ENCODE measurements at regions not wholly inside any gene's neighbourhood (a gene's known extent, or its start where the extent isn't known, plus 50 kb on each side); places are given as distances from the start of the nearest gene placed in this dataset.
"Not testable (repeated sequence)": the region's sequence is repeated elsewhere in the genome, so short reads cannot be mapped to it uniquely, and the experiment has no call there.

DNA sequence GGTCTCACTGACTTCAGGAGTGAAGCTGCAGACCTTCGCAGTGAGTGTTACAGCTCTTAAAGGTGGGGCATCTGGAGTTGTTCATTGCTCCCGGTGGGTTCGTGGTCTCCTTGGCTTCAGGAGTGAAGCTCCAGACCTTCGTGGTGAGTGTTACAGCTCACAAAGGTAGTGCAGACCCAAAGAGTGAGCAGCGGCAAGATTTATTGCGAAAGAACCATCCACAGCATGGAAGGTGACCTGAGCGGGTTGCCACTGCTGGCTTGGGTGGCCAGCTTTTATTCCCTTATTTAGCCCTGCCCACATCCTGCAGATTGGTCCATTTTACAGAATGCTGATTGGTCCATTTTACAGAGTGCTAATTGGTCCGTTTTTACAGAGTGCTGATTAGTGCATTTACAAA lies 429.5 kb downstream of the RWDD3 start:
- POLR2A ChIA-PET; intact Hi-C loops (cut with micrococcal nuclease; ENCODE audit: unreplicated experiment); H3K9me3 ChIP-seq (ENCODE audit: low read length); H3K9ac ChIP-seq (ENCODE audit: insufficient read depth, low read depth, low read length); in situ Hi-C loops (cut with HindIII; ENCODE audit: extremely low pct_ligation_motif_present, low pct_unique_long_range_greater_than_20kb); H3K79me2 ChIP-seq (ENCODE audit: insufficient read depth, low read length); FAIRE-seq; H4K20me1 ChIP-seq (ENCODE audit: insufficient read depth, low read length); BruUV-seq (replicated peaks); DNase-seq (ENCODE audit: low spot score); ATAC-seq; H3K4me3 ChIP-seq (replicated peaks in 1 of 3; ENCODE audit: insufficient read depth in 1 of 3, low read depth in 2 of 3, low read length in 3 of 3); H3K36me3 ChIP-seq (replicated peaks in 1 of 2; ENCODE audit: control insufficient read depth in 1 of 2, insufficient read depth in 2 of 2, low read length in 2 of 2); H3K27ac ChIP-seq (ENCODE audit: extremely low read length, insufficient read depth, low read length); H3K4me1 ChIP-seq (ENCODE audit: insufficient read depth, low read length); H2AFZ ChIP-seq (ENCODE audit: low read length); CTCF ChIA-PET (ENCODE audit: low intra/inter-chr PET ratio, low total read pairs); H3K4me2 ChIP-seq (ENCODE audit: low read depth, low read length); H3K27me3 ChIP-seq (ENCODE audit: control insufficient read depth in 1 of 2, insufficient read depth in 2 of 2, low read length in 2 of 2): not testable (repeated sequence)
- 30% methylated on average over 6 of the region's 8 CpGs for WGBS (ENCODE audit: low lambda C conversion rate)
- peak; percentile 56 for TF ChIP-seq CEBPB (IDR thresholded peaks at IDR 0.05; ENCODE audit: borderline replicate concordance, low read depth, low read length)

DNA sequence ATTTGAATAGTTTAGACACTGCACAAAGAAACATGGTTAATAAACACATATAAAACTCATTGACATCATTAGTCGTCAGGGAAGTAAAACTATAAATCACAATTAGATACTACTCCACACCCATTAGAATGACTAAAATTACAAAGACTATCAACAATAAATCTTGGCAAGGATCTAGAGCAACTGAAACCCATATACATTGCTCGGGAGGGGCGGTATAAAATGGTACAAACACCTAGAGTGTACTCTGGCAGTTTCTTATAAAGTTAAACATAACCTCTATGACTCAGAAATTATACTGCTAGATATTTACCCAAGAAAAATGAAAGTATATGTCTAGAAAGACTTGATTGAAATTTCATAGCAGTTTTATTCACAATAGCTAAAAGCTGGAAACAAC lies 434.2 kb downstream of the RWDD3 start:
- no peaks in the 10 kb centered on the region for H3K79me2 ChIP-seq (ENCODE audit: insufficient read depth, low read length)
- H3K4me2 ChIP-seq (ENCODE audit: low read depth, low read length) = no peak overlapping the region
- TF ChIP-seq ATM (IDR thresholded peaks at IDR 0.05; ENCODE audit: borderline replicate concordance) = no peak
- TF ChIP-seq, protein P1, sequence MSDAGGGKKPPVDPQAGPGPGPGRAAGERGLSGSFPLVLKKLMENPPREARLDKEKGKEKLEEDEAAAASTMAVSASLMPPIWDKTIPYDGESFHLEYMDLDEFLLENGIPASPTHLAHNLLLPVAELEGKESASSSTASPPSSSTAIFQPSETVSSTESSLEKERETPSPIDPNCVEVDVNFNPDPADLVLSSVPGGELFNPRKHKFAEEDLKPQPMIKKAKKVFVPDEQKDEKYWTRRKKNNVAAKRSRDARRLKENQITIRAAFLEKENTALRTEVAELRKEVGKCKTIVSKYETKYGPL (CRISPR knock-in tag; IDR thresholded peaks at IDR 0.05) = no peak
- TF ChIP-seq, protein P2, sequence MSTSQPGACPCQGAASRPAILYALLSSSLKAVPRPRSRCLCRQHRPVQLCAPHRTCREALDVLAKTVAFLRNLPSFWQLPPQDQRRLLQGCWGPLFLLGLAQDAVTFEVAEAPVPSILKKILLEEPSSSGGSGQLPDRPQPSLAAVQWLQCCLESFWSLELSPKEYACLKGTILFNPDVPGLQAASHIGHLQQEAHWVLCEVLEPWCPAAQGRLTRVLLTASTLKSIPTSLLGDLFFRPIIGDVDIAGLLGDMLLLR (CRISPR knock-in tag; IDR thresholded peaks at IDR 0.05) = no peak
- no peak for TF ChIP-seq SIN3B (IDR thresholded peaks at IDR 0.05; ENCODE audit: low read length)
- TF ChIP-seq SCMH1 (CRISPR knock-in tag; IDR thresholded peaks at IDR 0.05; ENCODE audit: borderline replicate concordance) = no peak
- TF ChIP-seq ZNF766 (CRISPR knock-in tag; IDR thresholded peaks at IDR 0.05; ENCODE audit: borderline replicate concordance) = no peak
- TF ChIP-seq FOXA1 (IDR thresholded peaks at IDR 0.05) = no peak
- no peak for TF ChIP-seq FOXA1 (CRISPR knock-in tag; IDR thresholded peaks at IDR 0.05)
- TF ChIP-seq EEA1 (CRISPR knock-in tag; IDR thresholded peaks at IDR 0.05; ENCODE audit: borderline replicate concordance) = no peak
- TF ChIP-seq SP4 (CRISPR knock-in tag; IDR thresholded peaks at IDR 0.05) = no peak
- H3K27ac ChIP-seq (ENCODE audit: extremely low read length, insufficient read depth, low read length) = no peak overlapping the region
- no peak overlapping the region for H3K9ac ChIP-seq (ENCODE audit: insufficient read depth, low read depth, low read length)
- H3K9me3 ChIP-seq (ENCODE audit: low read length) = no peaks in the 10 kb centered on the region; the same call in 1 of the 2 replicates
- in situ Hi-C loops (cut with HindIII; ENCODE audit: extremely low pct_ligation_motif_present, low pct_unique_long_range_greater_than_20kb) (no loop called here), intact Hi-C loops (cut with micrococcal nuclease; ENCODE audit: unreplicated experiment) (no loop called here)
- ATAC-seq (no peak), DNase-seq (ENCODE audit: low spot score) (no peak), FAIRE-seq (no peak)
- POLR2A ChIA-PET = no interaction called here
- CTCF ChIA-PET (ENCODE audit: low intra/inter-chr PET ratio, low total read pairs) = no interaction called here
- WGBS (ENCODE audit: low lambda C conversion rate) = 16% methylated on average over 3 of the region's 3 CpGs
- BruUV-seq (replicated peaks) = no TSS peak
- no peak overlapping the region for H2AFZ ChIP-seq (ENCODE audit: low read length)
- no peaks in the 10 kb centered on the region for H3K27me3 ChIP-seq (ENCODE audit: control insufficient read depth in 1 of 2, insufficient read depth in 2 of 2, low read length in 2 of 2)
- H3K4me1 ChIP-seq (ENCODE audit: insufficient read depth, low read length) = no peaks in the 10 kb centered on the region
- no peaks in the 10 kb centered on the region for H3K36me3 ChIP-seq (replicated peaks in 1 of 2; ENCODE audit: control insufficient read depth in 1 of 2, insufficient read depth in 2 of 2, low read length in 2 of 2)
- H4K20me1 ChIP-seq (ENCODE audit: insufficient read depth, low read length) = no peaks in the 10 kb centered on the region
- H3K4me3 ChIP-seq (replicated peaks in 1 of 3; ENCODE audit: insufficient read depth in 1 of 3, low read depth in 2 of 3, low read length in 3 of 3) = no peak overlapping the region

DNA sequence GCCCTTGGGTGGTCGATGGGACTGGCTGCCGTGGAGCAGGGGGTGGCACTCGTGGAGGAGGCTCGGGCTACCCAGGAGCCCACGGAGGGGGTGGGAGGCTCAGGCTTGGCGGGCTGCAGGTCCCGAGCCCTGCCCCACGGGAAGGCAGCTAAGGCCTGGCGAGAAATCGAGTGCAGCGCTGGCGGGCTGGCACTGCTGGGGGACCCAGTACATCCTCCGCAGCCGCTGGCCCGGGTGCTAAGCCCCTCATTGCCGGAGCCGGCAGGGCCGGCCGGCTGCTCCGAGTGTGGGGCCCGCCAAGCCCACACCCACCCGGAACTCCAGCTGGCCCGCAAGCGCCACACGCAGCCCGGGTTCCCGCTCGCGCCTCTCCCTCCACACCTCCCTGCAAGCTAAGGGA lies 435.6 kb downstream of the RWDD3 start:
- 60% methylated on average over 1 of the region's 29 CpGs for WGBS (ENCODE audit: low lambda C conversion rate)
- H3K9me3 ChIP-seq (ENCODE audit: low read length); H3K79me2 ChIP-seq (ENCODE audit: insufficient read depth, low read length); DNase-seq (ENCODE audit: low spot score); in situ Hi-C loops (cut with HindIII; ENCODE audit: extremely low pct_ligation_motif_present, low pct_unique_long_range_greater_than_20kb); H3K27ac ChIP-seq (ENCODE audit: extremely low read length, insufficient read depth, low read length); H3K4me3 ChIP-seq (replicated peaks in 1 of 3; ENCODE audit: insufficient read depth in 1 of 3, low read depth in 2 of 3, low read length in 3 of 3); H3K36me3 ChIP-seq (replicated peaks in 1 of 2; ENCODE audit: control insufficient read depth in 1 of 2, insufficient read depth in 2 of 2, low read length in 2 of 2); H4K20me1 ChIP-seq (ENCODE audit: insufficient read depth, low read length); POLR2A ChIA-PET; H3K9ac ChIP-seq (ENCODE audit: insufficient read depth, low read depth, low read length); CTCF ChIA-PET (ENCODE audit: low intra/inter-chr PET ratio, low total read pairs); BruUV-seq (replicated peaks); intact Hi-C loops (cut with micrococcal nuclease; ENCODE audit: unreplicated experiment); H3K4me1 ChIP-seq (ENCODE audit: insufficient read depth, low read length); ATAC-seq; FAIRE-seq; H3K4me2 ChIP-seq (ENCODE audit: low read depth, low read length); H3K27me3 ChIP-seq (ENCODE audit: control insufficient read depth in 1 of 2, insufficient read depth in 2 of 2, low read length in 2 of 2); H2AFZ ChIP-seq (ENCODE audit: low read length): not testable (repeated sequence)
